ENCODE measurements at regions not wholly inside any gene's neighbourhood (a gene's known extent, or its start where the extent isn't known, plus 50 kb on each side); places are given as distances from the start of the nearest gene placed in this dataset.

GRCh38 chr6:117145940-117146339 lies 119.4 kb upstream of the VGLL2 start:
- ChIA-PET POLR2A (no interaction called here), CTCF (no interaction called here)
- no peak for DNase-seq (ENCODE audit: extremely low spot score)
- TF ChIP-seq, protein P1, sequence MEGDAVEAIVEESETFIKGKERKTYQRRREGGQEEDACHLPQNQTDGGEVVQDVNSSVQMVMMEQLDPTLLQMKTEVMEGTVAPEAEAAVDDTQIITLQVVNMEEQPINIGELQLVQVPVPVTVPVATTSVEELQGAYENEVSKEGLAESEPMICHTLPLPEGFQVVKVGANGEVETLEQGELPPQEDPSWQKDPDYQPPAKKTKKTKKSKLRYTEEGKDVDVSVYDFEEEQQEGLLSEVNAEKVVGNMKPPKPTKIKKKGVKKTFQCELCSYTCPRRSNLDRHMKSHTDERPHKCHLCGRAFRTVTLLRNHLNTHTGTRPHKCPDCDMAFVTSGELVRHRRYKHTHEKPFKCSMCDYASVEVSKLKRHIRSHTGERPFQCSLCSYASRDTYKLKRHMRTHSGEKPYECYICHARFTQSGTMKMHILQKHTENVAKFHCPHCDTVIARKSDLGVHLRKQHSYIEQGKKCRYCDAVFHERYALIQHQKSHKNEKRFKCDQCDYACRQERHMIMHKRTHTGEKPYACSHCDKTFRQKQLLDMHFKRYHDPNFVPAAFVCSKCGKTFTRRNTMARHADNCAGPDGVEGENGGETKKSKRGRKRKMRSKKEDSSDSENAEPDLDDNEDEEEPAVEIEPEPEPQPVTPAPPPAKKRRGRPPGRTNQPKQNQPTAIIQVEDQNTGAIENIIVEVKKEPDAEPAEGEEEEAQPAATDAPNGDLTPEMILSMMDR (IDR thresholded peaks at IDR 0.05; ENCODE audit: control extremely low read depth, extremely low read depth, low read depth, missing control alignments), result no peak

DNA sequence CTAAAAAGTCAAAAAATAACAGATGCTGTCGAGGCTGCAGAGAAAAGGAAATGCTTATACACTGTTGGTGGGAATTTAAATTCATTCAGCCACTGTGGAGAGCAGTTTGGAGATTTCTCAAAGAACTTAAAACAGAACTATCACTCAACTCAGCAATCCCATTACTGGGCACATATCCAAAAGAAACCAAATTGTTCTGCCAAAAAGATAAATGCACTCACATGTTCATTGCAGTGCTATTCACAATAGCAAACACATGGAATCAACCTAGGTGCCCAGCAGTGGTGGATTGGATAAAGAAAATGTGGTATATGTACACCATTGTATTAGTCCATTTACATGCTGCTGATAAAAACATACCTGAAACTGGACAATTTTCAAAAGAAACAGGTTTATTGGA lies 116.0 kb upstream of the VGLL2 start:
- ChIA-PET POLR2A (no interaction called here), CTCF (interaction anchor here (1.3 kb wide), 1 partner anchor 11 kb away, joined by 3 read pairs; no protein-coding TSS in a partner anchor)
- TF ChIP-seq, protein P1 (IDR thresholded peaks at IDR 0.05; ENCODE audit: control extremely low read depth, extremely low read depth, low read depth, missing control alignments), result no peak
- DNase-seq (ENCODE audit: extremely low spot score), result no peak

DNA sequence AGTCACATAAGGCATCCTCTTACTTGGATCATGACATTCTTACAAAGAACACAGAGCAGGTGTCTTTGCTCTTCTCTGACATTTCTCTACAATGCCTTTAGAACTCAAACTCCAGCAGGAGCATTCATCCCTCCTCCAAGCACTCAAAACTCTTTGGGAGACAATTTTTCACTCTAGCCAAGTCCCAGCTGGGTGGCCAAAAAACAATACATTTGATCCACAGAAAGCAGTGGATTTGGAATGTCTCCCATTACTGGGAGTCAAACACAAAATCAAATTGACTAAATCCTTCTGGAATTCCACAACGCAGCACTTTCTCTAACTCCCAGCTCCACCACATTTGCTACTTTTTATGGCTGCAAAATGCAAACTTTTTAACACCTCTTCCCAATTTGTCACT lies 108.6 kb upstream of the VGLL2 start:
- CTCF ChIA-PET, result interaction anchor here (1.0 kb wide), 1 partner anchor 9 kb away, joined by 4 read pairs; no protein-coding TSS in a partner anchor
- POLR2A ChIA-PET, result no interaction called here
- no peak for DNase-seq (ENCODE audit: extremely low spot score)
- TF ChIP-seq, protein P1 (IDR thresholded peaks at IDR 0.05; ENCODE audit: control extremely low read depth, extremely low read depth, low read depth, missing control alignments), result no peak

DNA sequence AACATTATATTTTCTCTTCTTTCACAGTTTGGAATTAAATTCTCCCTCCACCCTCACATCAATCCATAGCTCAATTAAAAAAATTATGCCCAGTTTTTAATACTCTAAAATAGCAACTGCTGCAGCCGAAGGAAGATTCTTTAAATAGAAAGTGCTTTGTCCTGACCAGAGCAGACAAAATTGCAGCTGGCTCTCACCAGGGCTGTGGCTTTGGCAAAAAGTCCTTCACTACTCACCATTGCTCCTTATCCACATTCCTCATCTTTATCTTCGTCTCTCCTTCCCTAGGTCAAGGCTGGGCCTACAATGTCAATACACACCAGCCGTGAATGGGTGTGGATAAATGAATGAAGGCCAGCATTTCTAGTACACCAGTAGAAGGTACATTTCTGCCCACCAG lies 107.9 kb upstream of the VGLL2 start:
- TF ChIP-seq, protein P1 (IDR thresholded peaks at IDR 0.05; ENCODE audit: control extremely low read depth, extremely low read depth, low read depth, missing control alignments), result no peak
- no peak for DNase-seq (ENCODE audit: extremely low spot score)
- POLR2A ChIA-PET, result no interaction called here
- CTCF ChIA-PET, result interaction anchor here (1.0 kb wide), 1 partner anchor 9 kb away, joined by 4 read pairs; no protein-coding TSS in a partner anchor

GRCh38 chr6:117165911-117166499 lies 99.4 kb upstream of the VGLL2 start:
- POLR2A ChIA-PET, result no interaction called here
- no peak for DNase-seq (ENCODE audit: extremely low spot score)
- CTCF ChIA-PET, result interaction anchor here (1.3 to 1.5 kb wide), 2 partner anchors 9 to 10 kb away, joined by 3 to 4 read pairs; no protein-coding TSS in a partner anchor
- TF ChIP-seq, protein P1 (IDR thresholded peaks at IDR 0.05; ENCODE audit: control extremely low read depth, extremely low read depth, low read depth, missing control alignments), result no peak

DNA sequence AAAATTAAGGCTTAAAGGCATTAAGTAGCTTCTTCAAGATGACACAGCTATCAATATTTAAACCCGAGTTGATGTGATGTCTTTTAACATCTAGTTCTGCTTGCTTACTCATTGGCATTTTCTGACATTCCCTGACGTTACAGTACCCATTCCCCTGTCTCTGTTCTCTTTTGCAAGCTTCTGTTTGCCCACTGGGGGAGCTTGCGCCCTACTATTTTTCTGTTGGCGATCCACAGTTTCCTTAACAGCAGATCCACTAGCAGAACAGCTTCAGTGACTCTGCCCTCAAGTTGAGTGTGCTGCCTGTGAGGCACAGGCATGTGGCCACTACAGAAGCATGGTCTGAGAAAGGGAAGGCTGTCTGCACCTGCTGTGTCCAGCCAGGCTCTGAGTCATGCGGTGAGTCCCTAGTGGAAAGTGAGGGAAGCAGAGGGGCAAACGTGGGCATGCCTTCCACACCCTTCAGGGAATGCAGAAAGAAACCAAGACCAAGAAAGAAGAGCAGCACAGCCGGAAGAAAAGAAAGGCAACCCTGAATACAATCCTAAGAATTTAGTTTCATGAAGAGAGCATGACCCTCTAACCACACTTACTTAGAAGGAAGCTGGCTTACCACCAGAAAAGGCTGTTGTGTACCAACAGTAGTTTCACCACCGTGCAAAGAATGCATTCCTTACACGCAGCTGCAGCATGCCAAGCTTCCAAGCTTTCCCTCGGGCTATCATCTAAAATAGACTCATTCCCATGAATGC lies 97.7 kb upstream of the VGLL2 start:
- ChIA-PET POLR2A (no interaction called here), CTCF (interaction anchor here (0.8 kb wide), 1 partner anchor 84 kb away, joined by 3 read pairs; no protein-coding TSS in a partner anchor)
- DNase-seq (ENCODE audit: extremely low spot score), result no peak
- TF ChIP-seq, protein P1 (IDR thresholded peaks at IDR 0.05; ENCODE audit: control extremely low read depth, extremely low read depth, low read depth, missing control alignments), result no peak

All from GM10248 (cell line).